Mesothelial cell of epicardium (in vitro differentiated cells): ENCODE measurements at regions not wholly inside any gene's neighbourhood (a gene's known extent, or its start where the extent isn't known, plus 50 kb on each side); places are given as distances from the start of the nearest gene placed in this dataset.

ENCODE experiments used
- DNase-seq, 2 experiments: peaks; one replicate each; pipeline ENCODE4 v3.0.0; 2021; ENCODE audit warnings: low spot score in 2 of 2; ENCODE audit not compliant: unreplicated experiment in 2 of 2
- H3K27ac Mint-ChIP-seq: 2 replicates; pipeline ENCODE4 v1.8.0; 2021; ENCODE audit warnings: mixed read lengths
- H3K27me3 Mint-ChIP-seq: 2 replicates; pipeline ENCODE4 v1.8.0; 2021; ENCODE audit warnings: low read depth, mixed read lengths
- H3K36me3 Mint-ChIP-seq: 2 replicates; pipeline ENCODE4 v1.8.0; 2021; ENCODE audit warnings: mixed read lengths
- H3K4me1 Mint-ChIP-seq: 2 replicates; pipeline ENCODE4 v1.8.0; 2021; ENCODE audit warnings: mixed read lengths
- H3K4me3 Mint-ChIP-seq: 2 replicates; pipeline ENCODE4 v1.8.0; 2021; ENCODE audit warnings: mild to moderate bottlenecking, moderate library complexity, mixed read lengths
- H3K9me3 Mint-ChIP-seq: 2 replicates; pipeline ENCODE4 v1.8.0; 2021; ENCODE audit warnings: mixed read lengths
- CTCF ChIP-seq: fragments of 200-600 bp; sonication (generic); IDR thresholded peaks from one replicate; pipeline ENCODE4 v1.5.0; 2021; ENCODE audit warnings: antibody characterized with exemption; ENCODE audit not compliant: unreplicated experiment

GRCh38 chr6:139534472-139535115 lies 160.1 kb upstream of the CITED2 start:
- Mint-ChIP-seq H3K36me3 (no peaks in the 10 kb centered on the region), H3K27ac (peak overlapping the region; percentile 28), H3K9me3 (no peaks in the 10 kb centered on the region)

DNA sequence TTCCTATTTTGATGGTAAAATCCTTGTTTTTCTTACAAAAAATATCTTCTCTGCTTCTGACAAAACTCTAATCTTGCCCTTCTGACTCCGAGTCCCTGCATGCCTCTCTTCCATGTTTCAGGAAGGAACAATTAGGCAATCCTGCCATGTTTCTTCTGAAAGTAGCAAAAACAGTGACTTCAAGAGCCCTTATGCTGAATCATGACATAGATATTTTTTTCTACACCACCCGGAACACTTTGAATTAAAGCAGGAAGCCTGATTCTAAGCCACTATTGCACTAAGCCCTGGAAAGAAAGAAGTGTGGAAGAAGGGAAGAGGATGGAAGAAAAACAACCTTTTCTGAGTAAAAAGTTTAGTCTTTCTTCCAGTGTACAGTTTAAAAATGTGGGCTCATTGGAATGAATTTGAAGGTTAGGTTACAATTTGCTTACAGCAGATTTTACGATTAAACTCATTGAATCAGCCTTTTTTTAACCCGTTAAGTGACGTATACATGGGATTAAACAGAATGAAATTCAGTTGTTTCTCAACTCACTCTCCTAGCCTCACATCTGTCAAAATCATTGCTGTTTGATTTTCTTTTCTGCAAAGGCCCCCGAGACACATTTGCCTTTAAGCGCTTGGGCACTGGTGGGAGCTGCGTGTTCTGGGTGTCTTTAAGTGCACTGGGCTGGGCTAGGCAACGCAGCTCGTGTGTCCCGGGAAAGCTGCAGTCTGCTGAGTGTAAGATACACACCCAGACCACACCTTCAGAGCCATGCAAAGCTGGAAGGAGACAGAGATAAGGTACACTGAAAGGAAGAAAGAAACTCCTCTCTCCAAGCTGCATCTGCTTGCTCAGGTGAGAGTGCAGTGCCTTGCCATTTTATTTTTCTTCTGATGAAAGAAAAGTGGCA lies 159.4 kb upstream of the CITED2 start:
- Mint-ChIP-seq H3K36me3 (no peaks in the 10 kb centered on the region), H3K27ac (peak overlapping the region; percentile 35), H3K27me3 (no peaks in the 10 kb centered on the region), H3K9me3 (no peaks in the 10 kb centered on the region), H3K4me3 (no peak overlapping the region), H3K4me1 (peaks cover 36% of the 10 kb centered on the region)
- no peak for DNase-seq
- no peak for TF ChIP-seq CTCF

More at GRCh38 chr6:139534472-139535115, 160.1 kb upstream of the CITED2 start:
- Mint-ChIP-seq H3K4me1 (peaks cover 36% of the 10 kb centered on the region), H3K27me3 (no peaks in the 10 kb centered on the region), H3K4me3 (no peak overlapping the region)
- DNase-seq: no peak
- no peak for TF ChIP-seq CTCF

- TF ChIP-seq CTCF: no peak
- H3K27me3 Mint-ChIP-seq: no peaks in the 10 kb centered on the region
- H3K36me3 Mint-ChIP-seq: no peaks in the 10 kb centered on the region
- H3K27ac Mint-ChIP-seq: peak overlapping the region; percentile 18
- H3K9me3 Mint-ChIP-seq: no peaks in the 10 kb centered on the region
- H3K4me1 Mint-ChIP-seq: peaks cover 36% of the 10 kb centered on the region
- H3K4me3 Mint-ChIP-seq: no peak overlapping the region
- DNase-seq: no peak
Measured at GRCh38 chr6:139533171-139533570, 158.7 kb upstream of the CITED2 start.

GRCh38 chr6:139531148-139532115 lies 157.0 kb upstream of the CITED2 start:
- Mint-ChIP-seq H3K27ac (peak overlapping the region; percentile 88), H3K4me3 (no peak overlapping the region), H3K4me1 (peaks cover 34% of the 10 kb centered on the region), H3K9me3 (peaks cover 9% of the 10 kb centered on the region), H3K27me3 (no peaks in the 10 kb centered on the region), H3K36me3 (peaks cover 4% of the 10 kb centered on the region)
- DNase-seq: no peak
- TF ChIP-seq CTCF: no peak

DNA sequence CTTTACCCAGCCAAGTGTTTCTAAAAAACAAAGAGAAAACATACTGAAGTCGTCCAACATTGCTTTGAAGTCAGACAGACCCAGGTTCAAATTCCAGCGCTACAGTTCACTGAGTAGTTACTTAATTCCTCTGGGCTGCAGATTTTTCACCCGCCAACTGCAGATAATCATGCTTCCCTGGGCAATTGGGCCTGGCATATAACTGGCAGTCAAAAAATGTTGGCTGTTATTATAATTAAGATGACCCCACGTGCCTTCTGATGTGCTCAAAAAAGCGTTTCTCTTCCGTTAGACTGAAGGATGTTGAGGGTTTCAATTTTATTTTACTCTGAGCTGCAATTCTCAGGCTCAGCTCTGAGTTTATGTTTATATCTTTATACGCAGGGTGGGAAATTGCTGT lies 156.1 kb upstream of the CITED2 start:
- peaks cover 9% of the 10 kb centered on the region for H3K9me3 Mint-ChIP-seq
- peaks cover 4% of the 10 kb centered on the region for H3K36me3 Mint-ChIP-seq
- no peak for DNase-seq
- H3K27ac Mint-ChIP-seq: no peak overlapping the region
- H3K4me1 Mint-ChIP-seq: peaks cover 33% of the 10 kb centered on the region
- H3K4me3 Mint-ChIP-seq: no peak overlapping the region
- no peak for TF ChIP-seq CTCF
- no peaks in the 10 kb centered on the region for H3K27me3 Mint-ChIP-seq
